ENCODE measurements at regions not wholly inside any gene's neighbourhood (a gene's known extent, or its start where the extent isn't known, plus 50 kb on each side); places are given as distances from the start of the nearest gene placed in this dataset.

- no peaks in the 10 kb centered on the region for H3K79me2 ChIP-seq (ENCODE audit: insufficient read depth, low read length)
- H3K36me3 ChIP-seq (replicated peaks in 1 of 2; ENCODE audit: control insufficient read depth in 1 of 2, insufficient read depth in 2 of 2, low read length in 2 of 2), result no peaks in the 10 kb centered on the region
- in situ Hi-C loops (cut with HindIII; ENCODE audit: extremely low pct_ligation_motif_present, low pct_unique_long_range_greater_than_20kb), result no loop called here
- WGBS (ENCODE audit: low lambda C conversion rate), result 4% methylated on average over 10 of the region's 10 CpGs
- DNase-seq (ENCODE audit: low spot score) (no peak), ATAC-seq (no peak), FAIRE-seq (no peak)
- no peak for TF ChIP-seq MYPOP (CRISPR knock-in tag; IDR thresholded peaks at IDR 0.05)
- TF ChIP-seq HMGXB4 (CRISPR knock-in tag; IDR thresholded peaks at IDR 0.05; ENCODE audit: borderline replicate concordance in 1 of 2, low read depth in 1 of 2), result no peak
- no peak for TF ChIP-seq HHEX (CRISPR knock-in tag; IDR thresholded peaks at IDR 0.05)
- TF ChIP-seq ZNF740 (CRISPR knock-in tag; IDR thresholded peaks at IDR 0.05), result no peak
- TF ChIP-seq FOXK1 (CRISPR knock-in tag; IDR thresholded peaks at IDR 0.05; ENCODE audit: borderline replicate concordance, low read depth), result no peak
- no peak for TF ChIP-seq POGK (CRISPR knock-in tag; conservative IDR thresholded peaks at IDR 0.05)
- TF ChIP-seq ZFY (CRISPR knock-in tag; IDR thresholded peaks at IDR 0.05), result no peak
- TF ChIP-seq HOXA9 (CRISPR knock-in tag; IDR thresholded peaks at IDR 0.05; ENCODE audit: borderline replicate concordance), result no peak
- no peak overlapping the region for H3K27ac ChIP-seq (ENCODE audit: extremely low read length, insufficient read depth, low read length)
- no peaks in the 10 kb centered on the region for H3K9me3 ChIP-seq (ENCODE audit: low read length)
- H3K4me1 ChIP-seq (ENCODE audit: insufficient read depth, low read length), result no peaks in the 10 kb centered on the region
- intact Hi-C loops (cut with micrococcal nuclease; ENCODE audit: unreplicated experiment), result no loop called here
- no TSS peak for BruUV-seq (replicated peaks)
- POLR2A ChIA-PET, result no interaction called here
- no peaks in the 10 kb centered on the region for H4K20me1 ChIP-seq (ENCODE audit: insufficient read depth, low read length)
- H3K27me3 ChIP-seq (ENCODE audit: control insufficient read depth in 1 of 2, insufficient read depth in 2 of 2, low read length in 2 of 2), result peaks cover 2 to 53% of the 10 kb centered on the region in 2 experiments; a peak in 3 of 5 replicates
- no peak overlapping the region for H3K4me2 ChIP-seq (ENCODE audit: low read depth, low read length)
- H3K9ac ChIP-seq (ENCODE audit: insufficient read depth, low read depth, low read length), result no peak overlapping the region
- CTCF ChIA-PET (ENCODE audit: low intra/inter-chr PET ratio, low total read pairs), result no interaction called here
- H3K4me3 ChIP-seq (replicated peaks in 1 of 3; ENCODE audit: insufficient read depth in 1 of 3, low read depth in 2 of 3, low read length in 3 of 3), result no peak overlapping the region
- H2AFZ ChIP-seq (ENCODE audit: low read length), result no peak overlapping the region
Observed at GRCh38 chr11:123305601-123306375, 110.7 kb upstream of the CLMP start.

Data from HepG2 (cell line).